Esophagus muscularis mucosa (tissue), 4 donors: ENCODE measurements at regions not wholly inside any gene's neighbourhood (a gene's known extent, or its start where the extent isn't known, plus 50 kb on each side); places are given as distances from the start of the nearest gene placed in this dataset.

Source experiments
- DNase-seq: peaks from one replicate; pipeline ENCODE4 v3.0.0-alpha.2; 2017; ENCODE audit errors: extremely low spot score
- H3K27ac ChIP-seq, 4 donors: fragments of 200-600 bp; sonication (generic); replicated peaks in 1 of 4; 1 replicate in 3 of 4; 2 replicates in 1 of 4; pipeline ENCODE4 v1.5.1; 2016 to 2019; ENCODE audit warnings: mild to moderate bottlenecking in 1 of 4
- H3K27me3 ChIP-seq, 4 donors: fragments of 200-600 bp; sonication (generic); one replicate each; pipeline versions ENCODE4 v1.5.1 to v1.6.0; 2016 to 2019
- H3K36me3 ChIP-seq, 4 donors: fragments of 200-600 bp; sonication (generic); one replicate each; pipeline ENCODE4 v1.5.1; 2016 to 2019
- H3K4me1 ChIP-seq, 4 donors: fragments of 200-600 bp; sonication (generic); one replicate each; pipeline ENCODE4 v1.5.1; 2016 to 2019
- H3K4me3 ChIP-seq, 4 donors: fragments of 200-600 bp; sonication (generic); 1 replicate in 2 of 4; 2 replicates in 2 of 4; pipeline ENCODE4 v1.5.1; 2016 to 2019; ENCODE audit warnings: mild to moderate bottlenecking in 4 of 4, moderate library complexity in 1 of 4
- H3K9me3 ChIP-seq, 4 donors: fragments of 200-600 bp; sonication (generic); 1 replicate in 3 of 4; 2 replicates in 1 of 4; pipeline ENCODE4 v1.5.1; 2016 to 2019
- CTCF ChIP-seq, 3 experiments: fragments of 200-600 bp in 2 of 3; fragments of 450-650 bp in 1 of 3; sonication (generic) in 2 of 3; IDR thresholded peaks; one replicate each; pipeline ENCODE4 v1.5.1; 2017 to 2019; ENCODE audit warnings: antibody characterized with exemption in 3 of 3, mild to moderate bottlenecking in 2 of 3, moderate library complexity in 1 of 3
- EP300 ChIP-seq: sonication (generic); formaldehyde crosslinking; IDR thresholded peaks from one replicate; pipeline ENCODE4 v1.6.1; 2017; ENCODE audit warnings: antibody characterized with exemption
- POLR2A ChIP-seq: fragments of 450-650 bp; IDR thresholded peaks from one replicate; pipeline ENCODE4 v1.6.1; 2017; ENCODE audit warnings: antibody characterized with exemption, moderate library complexity, mild to moderate bottlenecking, low read depth
- POLR2AphosphoS5 ChIP-seq, 2 donors: sonication (generic); formaldehyde crosslinking; IDR thresholded peaks; one replicate each; pipeline ENCODE4 v1.6.1; 2017; ENCODE audit warnings: antibody characterized with exemption in 2 of 2
- WGBS: methylation state at CpG from one replicate; pipeline ENCODE4 v1.1.5; 2018; 5-methylcytosine and 5-hydroxymethylcytosine counted together
- intact Hi-C: fragments of 100-400 bp; cut with DNase I; formaldehyde crosslinking; loops from one replicate; pipeline ENCODE4 v1.15.1; 2023

DNA sequence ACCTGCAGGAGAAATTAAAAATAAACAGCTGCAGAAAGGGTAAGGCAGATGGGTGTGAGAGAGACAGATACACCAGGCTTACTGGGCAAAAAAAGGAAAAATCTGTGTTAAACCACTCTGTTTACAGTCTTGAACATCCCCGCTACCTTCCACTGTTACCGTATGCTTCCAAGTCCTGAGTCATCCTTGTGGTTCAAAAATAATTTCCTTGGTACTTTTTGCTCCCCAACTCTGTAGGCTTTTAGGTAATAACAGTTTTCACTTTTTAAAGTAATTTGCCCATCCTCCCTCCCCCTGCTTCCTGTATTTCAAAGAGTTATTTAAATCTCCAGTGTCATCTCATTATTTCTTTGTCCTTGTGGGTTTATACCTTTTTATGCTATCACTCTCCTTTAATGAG is 210.1 kb upstream of the FAT4 start:
- 53% methylated on average over 2 of the region's 2 CpGs for WGBS
- intact Hi-C loops = no loop called here

GRCh38 chr4:125101719-125102118 is 213.0 kb upstream of the FAT4 start:
- 54% methylated on average over 3 of the region's 3 CpGs for WGBS
- intact Hi-C loops = no loop called here

More for the DNA sequence above, 210.1 kb upstream of the FAT4 start:
- Histone ChIP-seq H3K27me3 (no peaks in the 10 kb centered on the region), H3K36me3 (no peaks in the 10 kb centered on the region), H3K9me3 (no peaks in the 10 kb centered on the region), H3K27ac (no peak overlapping the region), H3K4me1 (peaks cover 0 to 16% (median 8%) of the 10 kb centered on the region in 4 donors), H3K4me3 (no peak overlapping the region)
- DNase-seq = no peak
- TF ChIP-seq CTCF (IDR thresholded peaks at IDR 0.05) (no peak), EP300 (no peak), POLR2A (no peak), POLR2AphosphoS5 (IDR thresholded peaks at IDR 0.05) (no peak)

GRCh38 chr4:125097729-125098128 is 217.0 kb upstream of the FAT4 start:
- WGBS = 79% methylated on average over 2 of the region's 2 CpGs
- TF ChIP-seq POLR2A (no peak), CTCF (IDR thresholded peaks at IDR 0.05) (no peak)
- no peaks in the 10 kb centered on the region for H3K27me3 ChIP-seq

More at GRCh38 chr4:125101719-125102118, 213.0 kb upstream of the FAT4 start:
- TF ChIP-seq POLR2AphosphoS5 (IDR thresholded peaks at IDR 0.05) = no peak
- no peak for TF ChIP-seq CTCF (IDR thresholded peaks at IDR 0.05)
- TF ChIP-seq POLR2A = no peak
- TF ChIP-seq EP300 = no peak
- Histone ChIP-seq H3K27me3 (no peaks in the 10 kb centered on the region), H3K4me3 (no peak overlapping the region), H3K9me3 (no peaks in the 10 kb centered on the region), H3K27ac (peak overlapping the region in 1 of 4 donors; percentile 15), H3K36me3 (no peaks in the 10 kb centered on the region), H3K4me1 (peaks cover 0 to 16% (median 8%) of the 10 kb centered on the region in 4 donors)
- DNase-seq = no peak

DNA sequence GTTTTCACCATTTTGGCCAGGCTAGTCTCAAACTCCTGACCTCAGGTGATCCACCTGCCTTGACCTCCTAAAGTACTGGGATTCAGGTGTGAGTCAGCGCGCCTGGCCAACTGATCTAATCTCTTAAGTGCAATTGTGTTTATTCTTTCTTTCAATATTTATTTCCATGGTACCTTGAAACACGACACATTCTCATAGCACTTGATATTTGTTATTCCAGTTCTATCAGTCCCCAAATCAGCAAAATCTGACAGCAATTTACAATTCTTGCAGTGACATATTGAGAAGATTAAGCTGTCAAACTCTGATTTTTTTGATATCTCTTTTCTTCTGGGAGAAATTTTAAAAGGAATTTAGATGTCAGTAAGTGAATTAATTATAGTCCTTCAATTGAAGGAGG is 218.1 kb upstream of the FAT4 start:
- H3K27ac ChIP-seq = no peak overlapping the region

More at GRCh38 chr4:125097729-125098128, 217.0 kb upstream of the FAT4 start:
- H3K9me3 ChIP-seq = no peaks in the 10 kb centered on the region
- intact Hi-C loops = no loop called here
- H3K27ac ChIP-seq = no peak overlapping the region
- DNase-seq = no peak
- H3K4me1 ChIP-seq = peaks cover 0 to 9% (median 4%) of the 10 kb centered on the region in 4 donors
- no peak overlapping the region for H3K4me3 ChIP-seq
- no peaks in the 10 kb centered on the region for H3K36me3 ChIP-seq

More for the DNA sequence above, 218.1 kb upstream of the FAT4 start:
- intact Hi-C loops = no loop called here
- Histone ChIP-seq H3K4me1 (peaks cover 0 to 7% (median 3%) of the 10 kb centered on the region in 4 donors), H3K9me3 (no peaks in the 10 kb centered on the region), H3K36me3 (no peaks in the 10 kb centered on the region), H3K4me3 (no peak overlapping the region), H3K27me3 (no peaks in the 10 kb centered on the region)
- TF ChIP-seq POLR2A = no peak
- no peak for TF ChIP-seq POLR2AphosphoS5 (IDR thresholded peaks at IDR 0.05)
- TF ChIP-seq EP300 = no peak
- TF ChIP-seq CTCF (IDR thresholded peaks at IDR 0.05) = no peak
- 98% methylated on average over 3 of the region's 3 CpGs for WGBS
- no peak for DNase-seq
